ENCODE measurements at regions not wholly inside any gene's neighbourhood (a gene's known extent, or its start where the extent isn't known, plus 50 kb on each side); places are given as distances from the start of the nearest gene placed in this dataset.

GRCh38 chr12:42857106-42857505, 267.6 kb upstream of the PRICKLE1 start:
- no peaks in the 10 kb centered on the region for H3K36me3 ChIP-seq
- ATAC-seq: no peak
- no peaks in the 10 kb centered on the region for H3K9me3 ChIP-seq
- H3K4me3 ChIP-seq: no peak overlapping the region
- H3K27ac ChIP-seq: no peak overlapping the region
- H3K4me1 ChIP-seq: peaks cover 4 to 28% (median 8%) of the 10 kb centered on the region in 3 donors
- no peaks in the 10 kb centered on the region for H3K27me3 ChIP-seq
- TF ChIP-seq POLR2AphosphoS5 (IDR thresholded peaks at IDR 0.05) (no peak), EP300 (IDR thresholded peaks at IDR 0.05) (no peak), CTCF (IDR thresholded peaks at IDR 0.05) (no peak)

- H3K9me3 ChIP-seq: no peaks in the 10 kb centered on the region
- no peak for TF ChIP-seq EP300 (IDR thresholded peaks at IDR 0.05)
- no peak for TF ChIP-seq POLR2AphosphoS5 (IDR thresholded peaks at IDR 0.05)
- TF ChIP-seq POLR2A (IDR thresholded peaks at IDR 0.05): no peak
- no peak for TF ChIP-seq CTCF (IDR thresholded peaks at IDR 0.05)
- H3K4me1 ChIP-seq: peaks cover 4 to 24% (median 8%) of the 10 kb centered on the region in 3 donors
- no peaks in the 10 kb centered on the region for H3K27me3 ChIP-seq
- no peaks in the 10 kb centered on the region for H3K36me3 ChIP-seq
- no peak overlapping the region for H3K27ac ChIP-seq
- H3K4me3 ChIP-seq: no peak overlapping the region
- ATAC-seq: no peak
- WGBS, 2 donors (ENCODE audit: low coverage in 1 of 2): 80 to 88% methylated on average over 2 of the region's 2 CpGs
Measured at GRCh38 chr12:42855362-42855950, 265.9 kb upstream of the PRICKLE1 start.

DNA sequence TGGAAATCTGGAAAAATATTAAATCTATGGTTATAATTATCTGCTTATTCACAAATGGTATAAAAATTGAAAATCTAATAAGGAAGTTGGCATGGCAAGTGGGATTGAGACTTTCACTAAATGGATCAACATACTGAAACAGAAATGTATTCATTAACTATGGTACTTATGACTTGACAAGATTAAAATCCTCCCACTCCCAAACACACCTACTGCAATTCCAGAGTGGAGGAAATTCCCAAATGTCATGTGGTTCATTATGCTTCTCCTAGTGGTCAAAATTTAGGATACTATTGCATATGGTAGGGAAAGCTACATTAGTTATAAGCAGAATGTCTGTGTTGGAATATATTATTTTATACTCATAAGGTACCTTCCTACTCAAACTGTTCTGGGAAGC, 265.3 kb upstream of the PRICKLE1 start:
- Histone ChIP-seq H3K27me3 (no peaks in the 10 kb centered on the region), H3K27ac (no peak overlapping the region), H3K4me1 (peaks cover under 1 to 17% (median 6%) of the 10 kb centered on the region in 3 donors), H3K9me3 (no peaks in the 10 kb centered on the region), H3K4me3 (no peak overlapping the region), H3K36me3 (no peaks in the 10 kb centered on the region)
- ATAC-seq: no peak
- no peak for TF ChIP-seq CTCF (IDR thresholded peaks at IDR 0.05)
- TF ChIP-seq POLR2A (IDR thresholded peaks at IDR 0.05): no peak
- no peak for TF ChIP-seq EP300 (IDR thresholded peaks at IDR 0.05)

- Histone ChIP-seq H3K9me3 (no peaks in the 10 kb centered on the region), H3K4me3 (no peak overlapping the region), H3K4me1 (peaks cover 0 to 11% (median 1%) of the 10 kb centered on the region in 3 donors), H3K27me3 (no peaks in the 10 kb centered on the region), H3K36me3 (no peaks in the 10 kb centered on the region), H3K27ac (no peak overlapping the region)
- 96 to 100% methylated on average over 1 to 2 of the region's 2 CpGs for WGBS, 2 donors (ENCODE audit: low coverage in 1 of 2)
- ATAC-seq: no peak
- TF ChIP-seq POLR2A (IDR thresholded peaks at IDR 0.05) (no peak), POLR2AphosphoS5 (IDR thresholded peaks at IDR 0.05) (no peak), CTCF (IDR thresholded peaks at IDR 0.05) (no peak), EP300 (IDR thresholded peaks at IDR 0.05) (no peak)
Measured at GRCh38 chr12:42854208-42854607, 264.7 kb upstream of the PRICKLE1 start.

- TF ChIP-seq POLR2AphosphoS5 (IDR thresholded peaks at IDR 0.05) (no peak), POLR2A (IDR thresholded peaks at IDR 0.05) (no peak), CTCF (IDR thresholded peaks at IDR 0.05) (no peak), EP300 (IDR thresholded peaks at IDR 0.05) (no peak)
- no peak for ATAC-seq
- WGBS, 2 donors (ENCODE audit: low coverage in 1 of 2): 76 to 86% methylated on average over 4 of the region's 4 CpGs
Measured at GRCh38 chr12:42853370-42854140, 264.0 kb upstream of the PRICKLE1 start.

More at GRCh38 chr12:42853370-42854140, 264.0 kb upstream of the PRICKLE1 start:
- Histone ChIP-seq H3K4me1 (peaks cover 0 to 6% (median 0%) of the 10 kb centered on the region in 3 donors), H3K27ac (no peak overlapping the region), H3K9me3 (no peaks in the 10 kb centered on the region), H3K27me3 (no peaks in the 10 kb centered on the region), H3K4me3 (no peak overlapping the region), H3K36me3 (no peaks in the 10 kb centered on the region)
